ENCODE measurements at regions not wholly inside any gene's neighbourhood (a gene's known extent, or its start where the extent isn't known, plus 50 kb on each side); places are given as distances from the start of the nearest gene placed in this dataset.

- Histone ChIP-seq H3K9ac (ENCODE audit: low read length in 3 of 3) (no peak overlapping the region), H3K9me3 (ENCODE audit: control insufficient read depth in 2 of 3, insufficient read depth in 1 of 3, low read length in 3 of 3) (no peaks in the 10 kb centered on the region), H3K27me3 (ENCODE audit: control insufficient read depth, insufficient read depth, low read length) (no peaks in the 10 kb centered on the region), H3K4me3 (ENCODE audit: low read length in 3 of 3) (no peak overlapping the region), H3K27ac (ENCODE audit: low read depth in 2 of 2, low read length in 2 of 2) (no peak overlapping the region), H3K36me3 (ENCODE audit: control insufficient read depth in 2 of 3, insufficient read depth in 3 of 3, low read length in 3 of 3) (no peaks in the 10 kb centered on the region), H3K4me1 (ENCODE audit: control insufficient read depth in 2 of 3, insufficient read depth in 2 of 3, low read depth in 1 of 3, low read length in 3 of 3) (no peaks in the 10 kb centered on the region)
- no peak for FAIRE-seq
- no peak for TF ChIP-seq CTCF (IDR thresholded peaks at IDR 0.05; ENCODE audit: borderline replicate concordance, extremely low read depth, insufficient read depth)
- DNase-seq, result no peak
- intact Hi-C loops (cut with DNase I), result no loop called here
Observed at GRCh38 chr6:168739381-168739780, 298.4 kb downstream of the SMOC2 start.

- TF ChIP-seq CTCF (IDR thresholded peaks at IDR 0.05; ENCODE audit: borderline replicate concordance, extremely low read depth, insufficient read depth), result no peak
- H3K27ac ChIP-seq (ENCODE audit: low read depth in 2 of 2, low read length in 2 of 2), result no peak overlapping the region
- H3K4me3 ChIP-seq (ENCODE audit: low read length in 3 of 3), result no peak overlapping the region
- FAIRE-seq (no peak), DNase-seq (no peak)
- no peaks in the 10 kb centered on the region for H3K9me3 ChIP-seq (ENCODE audit: control insufficient read depth in 2 of 3, insufficient read depth in 1 of 3, low read length in 3 of 3)
- intact Hi-C loops (cut with DNase I), result no loop called here
- H3K9ac ChIP-seq (ENCODE audit: low read length in 3 of 3), result no peak overlapping the region
- no peaks in the 10 kb centered on the region for H3K27me3 ChIP-seq (ENCODE audit: control insufficient read depth, insufficient read depth, low read length)
- no peaks in the 10 kb centered on the region for H3K36me3 ChIP-seq (ENCODE audit: control insufficient read depth in 2 of 3, insufficient read depth in 3 of 3, low read length in 3 of 3)
- no peaks in the 10 kb centered on the region for H3K4me1 ChIP-seq (ENCODE audit: control insufficient read depth in 2 of 3, insufficient read depth in 2 of 3, low read depth in 1 of 3, low read length in 3 of 3)
Observed at GRCh38 chr6:168737481-168737880, 296.5 kb downstream of the SMOC2 start.

GRCh38 chr6:168737014-168737413, 296.0 kb downstream of the SMOC2 start:
- no peak for FAIRE-seq

More at GRCh38 chr6:168737014-168737413, 296.0 kb downstream of the SMOC2 start:
- no peaks in the 10 kb centered on the region for H3K36me3 ChIP-seq (ENCODE audit: control insufficient read depth in 2 of 3, insufficient read depth in 3 of 3, low read length in 3 of 3)
- TF ChIP-seq CTCF (IDR thresholded peaks at IDR 0.05; ENCODE audit: borderline replicate concordance, extremely low read depth, insufficient read depth), result no peak
- no peak for DNase-seq
- H3K4me3 ChIP-seq (ENCODE audit: low read length in 3 of 3), result no peak overlapping the region
- H3K27ac ChIP-seq (ENCODE audit: low read depth in 2 of 2, low read length in 2 of 2), result no peak overlapping the region
- intact Hi-C loops (cut with DNase I), result no loop called here
- H3K4me1 ChIP-seq (ENCODE audit: control insufficient read depth in 2 of 3, insufficient read depth in 2 of 3, low read depth in 1 of 3, low read length in 3 of 3), result no peaks in the 10 kb centered on the region
- H3K27me3 ChIP-seq (ENCODE audit: control insufficient read depth, insufficient read depth, low read length), result no peaks in the 10 kb centered on the region
- no peak overlapping the region for H3K9ac ChIP-seq (ENCODE audit: low read length in 3 of 3)
- H3K9me3 ChIP-seq (ENCODE audit: control insufficient read depth in 2 of 3, insufficient read depth in 1 of 3, low read length in 3 of 3), result no peaks in the 10 kb centered on the region
